Nephron progenitor cell (in vitro differentiated cells): ENCODE measurements at regions not wholly inside any gene's neighbourhood (a gene's known extent, or its start where the extent isn't known, plus 50 kb on each side); places are given as distances from the start of the nearest gene placed in this dataset.

Source experiments
- DNase-seq: peaks from one replicate; pipeline ENCODE4 v3.0.0; 2021
- H3K27ac Mint-ChIP-seq: 2 replicates; pipeline ENCODE4 v1.8.0; 2021; ENCODE audit warnings: mild to moderate bottlenecking, moderate library complexity, mixed read lengths
- H3K27me3 Mint-ChIP-seq: 2 replicates; pipeline ENCODE4 v1.8.0; 2021; ENCODE audit warnings: mild to moderate bottlenecking, low read depth, mixed read lengths; ENCODE audit not compliant: poor library complexity
- H3K36me3 Mint-ChIP-seq: 2 replicates; pipeline ENCODE4 v1.8.0; 2021; ENCODE audit warnings: low read depth, mixed read lengths
- H3K4me1 Mint-ChIP-seq: 2 replicates; pipeline ENCODE4 v1.8.0; 2021; ENCODE audit warnings: mixed read lengths
- H3K4me3 Mint-ChIP-seq: 2 replicates; pipeline ENCODE4 v1.8.0; 2021; ENCODE audit warnings: mild to moderate bottlenecking, moderate library complexity, mixed read lengths
- H3K9me3 Mint-ChIP-seq: 2 replicates; pipeline ENCODE4 v1.8.0; 2021; ENCODE audit warnings: mild to moderate bottlenecking, moderate library complexity, mixed read lengths
- CTCF ChIP-seq: fragments of 200-600 bp; sonication (generic); IDR thresholded peaks from 2 replicates; pipeline ENCODE4 v1.5.0; 2021; ENCODE audit warnings: antibody characterized with exemption

- Mint-ChIP-seq H3K36me3 (no peaks in the 10 kb centered on the region), H3K4me3 (no peak overlapping the region), H3K27ac (no peak overlapping the region), H3K4me1 (no peaks in the 10 kb centered on the region), H3K9me3 (peaks cover 10% of the 10 kb centered on the region), H3K27me3 (peaks cover 3% of the 10 kb centered on the region)
- TF ChIP-seq CTCF, result no peak
- DNase-seq, result no peak
These were observed 435.7 kb downstream of the SH3GL2 start for GRCh38 chr9:18014556-18014955.

GRCh38 chr9:18015116-18015515 lies 436.2 kb downstream of the SH3GL2 start:
- Mint-ChIP-seq H3K4me3 (no peak overlapping the region), H3K27me3 (peaks cover 5% of the 10 kb centered on the region), H3K27ac (no peak overlapping the region), H3K4me1 (no peaks in the 10 kb centered on the region), H3K36me3 (no peaks in the 10 kb centered on the region), H3K9me3 (peaks cover 10% of the 10 kb centered on the region)
- TF ChIP-seq CTCF, result no peak
- DNase-seq, result no peak

- H3K4me1 Mint-ChIP-seq, result no peaks in the 10 kb centered on the region
- TF ChIP-seq CTCF, result no peak
- no peak overlapping the region for H3K27ac Mint-ChIP-seq
- H3K36me3 Mint-ChIP-seq, result no peaks in the 10 kb centered on the region
- DNase-seq, result no peak
- H3K27me3 Mint-ChIP-seq, result peaks cover 11% of the 10 kb centered on the region
- peaks cover 10% of the 10 kb centered on the region for H3K9me3 Mint-ChIP-seq
- H3K4me3 Mint-ChIP-seq, result no peak overlapping the region
These were observed 438.3 kb downstream of the SH3GL2 start for GRCh38 chr9:18017136-18017535.

GRCh38 chr9:18018221-18018620 lies 439.4 kb downstream of the SH3GL2 start:
- Mint-ChIP-seq H3K27me3 (peaks cover 11% of the 10 kb centered on the region), H3K36me3 (no peaks in the 10 kb centered on the region), H3K27ac (no peak overlapping the region), H3K4me1 (no peaks in the 10 kb centered on the region), H3K4me3 (no peak overlapping the region), H3K9me3 (peaks cover 10% of the 10 kb centered on the region)
- no peak for TF ChIP-seq CTCF
- no peak for DNase-seq

GRCh38 chr9:18018661-18019060 lies 439.8 kb downstream of the SH3GL2 start:
- TF ChIP-seq CTCF, result no peak
- H3K4me1 Mint-ChIP-seq, result no peaks in the 10 kb centered on the region

GRCh38 chr9:18020121-18020745 lies 441.4 kb downstream of the SH3GL2 start:
- DNase-seq, result no peak
- Mint-ChIP-seq H3K36me3 (no peaks in the 10 kb centered on the region), H3K27ac (no peak overlapping the region), H3K4me3 (no peak overlapping the region), H3K4me1 (no peaks in the 10 kb centered on the region), H3K9me3 (peaks cover 11% of the 10 kb centered on the region), H3K27me3 (peaks cover 11% of the 10 kb centered on the region)
- TF ChIP-seq CTCF, result no peak

More at GRCh38 chr9:18018661-18019060, 439.8 kb downstream of the SH3GL2 start:
- Mint-ChIP-seq H3K9me3 (peaks cover 10% of the 10 kb centered on the region), H3K4me3 (no peak overlapping the region), H3K27me3 (peaks cover 11% of the 10 kb centered on the region), H3K36me3 (no peaks in the 10 kb centered on the region), H3K27ac (no peak overlapping the region)
- DNase-seq, result no peak
